Stimulated activated CD4-positive, alpha-beta T cell treated with anti-CD3 and anti-CD28 coated beads, Interleukin-4, amount 100 ng/mL, for 4 hours (primary cell): ENCODE measurements at regions not wholly inside any gene's neighbourhood (a gene's known extent, or its start where the extent isn't known, plus 50 kb on each side); places are given as distances from the start of the nearest gene placed in this dataset.
A peak's percentile ranks its signal among the peaks of the same experiment; 100 is the strongest.
"Not testable (repeated sequence)": the region's sequence is repeated elsewhere in the genome, so short reads cannot be mapped to it uniquely, and the experiment has no call there.

Experiments used
- DNase-seq, 2 experiments: peaks; one replicate each; pipeline ENCODE4 v3.0.0-alpha.2; 2020

DNA sequence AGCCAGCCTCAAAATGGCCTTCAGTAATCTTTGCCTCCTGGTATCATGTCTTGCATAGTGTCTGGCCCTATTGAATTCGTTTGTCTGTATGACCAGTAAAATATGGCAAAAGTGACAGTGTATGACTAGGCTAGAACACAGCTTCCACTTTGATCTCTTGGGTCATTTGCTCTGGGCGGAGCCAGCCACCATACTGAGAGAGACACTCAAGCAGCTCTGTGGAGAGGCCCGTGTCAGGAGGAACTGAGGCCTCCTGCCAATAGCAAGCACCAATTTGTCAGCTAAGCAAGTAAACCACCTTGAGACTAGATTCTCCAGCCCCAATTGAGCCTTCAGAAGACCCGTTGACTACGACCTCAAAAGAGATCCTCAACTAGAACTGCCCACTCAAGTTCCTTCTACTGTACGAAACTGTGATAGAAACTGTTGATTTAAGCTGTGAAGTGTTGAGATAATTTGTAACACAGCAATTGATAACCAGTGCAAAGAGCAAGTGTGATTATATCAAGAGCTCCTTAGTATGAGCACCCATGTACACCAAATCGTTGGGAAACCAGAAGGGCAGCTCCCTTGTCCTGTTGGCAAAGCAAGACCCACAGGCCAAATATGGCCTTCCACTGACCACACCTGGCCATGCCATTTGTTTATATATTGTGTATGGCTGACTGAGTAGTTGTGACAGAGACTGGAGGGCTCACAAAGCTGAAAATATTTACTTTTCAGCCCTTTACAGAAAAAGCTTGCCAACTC, 52.7 kb upstream of the SERBP1 start:
- DNase-seq: no peak

DNA sequence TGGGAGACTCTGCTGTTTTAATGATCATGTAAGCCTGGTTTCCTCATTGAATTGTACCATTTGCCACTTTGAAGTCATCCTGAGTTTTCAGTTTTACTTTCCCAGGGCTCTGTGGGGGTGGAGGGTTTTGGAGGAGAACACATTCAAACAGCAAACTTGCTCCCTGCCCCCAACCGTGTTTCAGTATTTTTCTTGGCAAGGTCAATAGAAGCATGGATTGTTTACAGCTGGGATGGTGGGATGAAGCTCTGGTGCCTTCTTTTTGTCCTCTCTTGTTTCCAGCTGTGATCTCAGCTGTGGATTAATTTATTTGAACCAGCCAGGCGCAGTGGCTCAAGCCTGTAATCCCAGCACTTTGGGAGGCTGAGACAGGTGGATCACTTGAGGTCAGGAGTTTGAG, 54.3 kb upstream of the SERBP1 start:
- DNase-seq: no peak

DNA sequence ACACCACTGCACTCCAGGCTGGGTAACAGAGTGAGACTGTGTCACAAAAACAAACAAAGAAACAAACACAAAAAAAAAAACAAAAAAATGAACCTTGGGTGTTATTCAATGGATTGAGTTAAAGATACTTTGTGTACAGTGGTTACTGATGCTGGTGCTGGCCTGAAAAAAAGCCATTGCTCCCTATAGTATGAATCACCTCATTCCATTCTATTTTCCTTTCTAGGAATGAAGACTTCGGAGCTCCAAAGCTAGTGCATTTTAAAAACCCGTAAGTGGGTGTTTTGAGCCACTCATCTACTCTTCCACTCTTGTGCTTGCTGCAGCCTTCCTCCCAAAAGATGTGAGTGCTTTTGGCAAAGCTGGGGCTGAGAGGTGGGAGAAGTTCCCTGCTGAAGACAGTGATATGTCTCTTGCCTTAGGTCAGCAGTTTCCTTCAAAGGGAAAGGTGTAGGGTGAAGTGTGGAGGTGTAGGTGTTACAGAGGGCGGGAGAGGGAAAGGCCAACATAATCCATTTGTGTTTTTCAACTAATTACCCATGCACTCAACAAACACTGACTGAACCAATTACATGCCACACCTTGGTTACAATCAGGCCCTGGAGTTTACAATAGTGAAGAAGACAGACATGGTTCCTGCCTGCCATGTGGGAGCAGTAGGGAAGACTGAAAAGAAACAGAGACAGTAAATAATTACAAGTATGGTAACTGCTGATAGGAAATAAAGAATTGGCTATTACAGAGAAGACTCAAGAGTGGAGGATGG, 55.0 kb upstream of the SERBP1 start:
- no peak for DNase-seq

DNA sequence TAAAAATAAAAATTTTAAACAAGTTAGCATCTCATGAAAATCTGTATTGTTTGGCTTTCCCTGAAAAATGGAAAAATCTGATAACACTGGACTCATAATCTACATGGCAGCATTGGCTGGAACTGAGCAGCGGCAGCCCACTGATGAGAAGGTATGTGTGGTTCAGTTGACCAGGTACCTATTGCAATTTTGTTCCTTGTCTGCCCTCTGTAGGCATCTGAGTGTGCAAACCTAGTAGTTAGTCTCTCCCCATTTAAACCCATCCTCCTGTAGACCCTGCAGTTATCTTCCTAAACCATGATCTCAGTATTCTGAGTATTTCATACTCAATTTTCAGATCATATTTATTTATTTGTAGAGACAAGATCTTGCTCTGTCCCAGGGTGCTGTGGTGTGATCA, 59.4 kb upstream of the SERBP1 start:
- no peak for DNase-seq

DNA sequence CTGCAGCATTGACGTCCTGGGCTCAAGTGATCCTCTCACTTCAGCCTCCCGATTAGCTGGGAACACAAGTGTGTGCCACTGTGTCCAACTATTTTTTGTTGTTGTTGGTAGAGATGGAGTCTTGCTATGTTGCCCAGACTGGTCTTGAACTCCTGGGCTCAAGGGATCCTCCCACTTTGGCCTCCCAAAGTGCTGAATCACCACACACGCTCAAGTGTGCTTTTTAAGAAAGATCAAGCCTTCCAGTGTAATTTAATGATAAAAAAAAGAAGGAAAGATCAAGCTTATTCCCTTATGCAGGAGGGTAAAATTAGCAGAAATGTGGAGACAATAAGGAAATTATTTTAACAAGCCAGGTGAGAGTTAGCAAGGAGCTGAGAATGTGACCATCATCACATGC, 61.1 kb upstream of the SERBP1 start:
- no peak for DNase-seq

GRCh38 chr1:67493148-67493547, 62.9 kb upstream of the SERBP1 start:
- no peak for DNase-seq

GRCh38 chr1:67495327-67495726, 65.1 kb upstream of the SERBP1 start:
- DNase-seq: no peak

DNA sequence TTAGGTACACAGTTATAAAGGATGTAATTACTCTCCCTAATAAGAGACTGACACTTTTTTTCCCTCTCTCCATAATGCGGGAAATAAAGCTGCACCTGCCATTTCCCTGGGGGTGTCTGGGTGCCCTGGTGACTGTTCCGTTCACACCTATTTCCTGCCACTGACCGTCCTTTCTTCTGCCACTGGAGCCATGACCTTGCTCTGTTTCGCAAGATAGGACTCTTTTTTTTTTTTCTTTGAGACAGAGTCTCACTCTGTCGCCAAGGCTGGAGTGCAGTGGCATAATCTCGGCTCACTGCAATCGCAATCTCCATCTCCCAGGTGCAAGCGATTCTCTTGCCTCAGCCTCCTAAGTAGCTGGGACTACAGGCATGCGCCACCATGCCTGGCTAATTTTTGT, 66.1 kb upstream of the SERBP1 start:
- DNase-seq: no peak

- DNase-seq: peak; percentile 77 to 83
These were observed 70.3 kb upstream of the SERBP1 start for GRCh38 chr1:67500413-67500959.

GRCh38 chr1:67503974-67504373, 73.8 kb upstream of the SERBP1 start:
- no peak for DNase-seq

DNA sequence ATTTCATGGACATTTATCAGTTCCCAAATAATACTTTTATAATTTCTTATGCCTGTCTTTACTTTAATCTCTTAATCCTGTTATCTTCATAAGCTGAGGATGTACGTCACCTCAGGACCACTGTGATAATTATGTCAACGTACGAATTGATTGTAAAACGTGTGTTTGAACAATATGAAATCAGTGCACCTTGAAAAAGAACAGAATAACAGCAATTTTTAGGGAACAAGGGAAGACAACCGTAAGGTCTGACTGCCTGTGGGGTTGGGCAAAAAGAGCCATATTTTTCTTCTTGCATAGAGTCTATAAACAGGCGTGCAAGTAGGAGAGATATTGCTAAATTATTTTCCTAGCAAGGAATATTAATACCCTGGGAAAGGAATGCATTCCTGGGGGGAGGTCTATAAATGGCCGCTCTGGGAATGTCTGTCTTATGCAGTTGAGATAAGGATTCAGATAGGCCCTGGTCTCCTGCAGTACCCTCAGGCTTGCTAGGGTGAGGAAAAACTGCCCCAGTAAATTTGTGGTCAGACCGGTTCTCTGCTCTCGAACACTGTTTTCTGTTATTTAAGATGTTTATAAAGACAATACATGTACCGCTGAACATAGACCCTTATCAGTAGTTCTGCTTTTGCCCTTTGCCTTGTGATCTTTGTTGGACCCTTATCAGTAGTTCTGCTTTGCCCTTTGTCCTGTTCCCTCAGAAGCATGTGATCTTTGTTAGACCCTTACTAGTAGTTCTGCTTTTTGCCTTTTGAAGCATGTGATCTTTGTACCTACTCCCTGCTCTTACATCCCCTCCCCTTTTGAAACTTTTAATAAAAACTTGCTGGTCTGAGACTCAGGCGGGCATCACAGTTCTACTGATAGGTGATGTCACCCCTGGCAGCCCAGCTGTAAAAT, 83.4 kb upstream of the SERBP1 start:
- not testable (repeated sequence) for DNase-seq

DNA sequence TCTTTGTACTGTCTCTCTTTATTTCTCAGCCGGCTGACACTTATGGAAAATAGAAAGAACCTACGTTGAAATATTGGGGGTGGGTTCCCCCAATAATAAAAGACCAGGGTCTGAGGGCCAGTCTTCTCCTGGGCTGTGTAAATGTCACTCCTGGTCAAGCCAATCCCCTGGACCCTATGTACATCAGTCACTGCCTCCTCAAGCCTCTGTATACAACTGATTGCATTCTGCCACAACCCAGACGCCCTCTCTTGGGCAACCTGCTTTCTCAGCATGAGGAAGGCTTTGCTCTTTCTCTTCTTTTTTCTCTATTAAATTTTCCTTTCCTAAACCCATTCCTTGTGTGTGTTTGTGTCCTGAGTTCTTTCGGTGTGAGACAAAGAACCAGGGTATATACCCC, 84.1 kb upstream of the SERBP1 start:
- no peak for DNase-seq

DNA sequence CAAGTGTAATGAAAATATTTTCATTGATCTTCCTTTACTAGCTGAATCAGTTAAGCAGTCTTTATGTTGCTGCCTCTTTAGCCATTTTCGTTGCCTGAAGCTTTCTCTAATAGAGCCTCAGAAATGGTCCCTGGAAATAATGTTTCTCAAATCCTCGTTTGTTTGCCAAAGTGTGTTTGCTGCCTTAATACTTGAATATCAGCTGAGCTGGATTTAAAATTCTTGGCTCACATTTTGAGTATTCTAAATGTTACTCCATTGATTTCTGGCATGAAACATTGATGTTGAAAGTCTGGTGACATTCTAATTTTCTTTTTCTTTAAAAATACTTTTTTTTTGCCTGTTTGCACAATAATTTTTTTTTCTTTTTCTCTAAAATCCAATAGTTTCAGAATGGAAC, 84.6 kb upstream of the SERBP1 start:
- no peak for DNase-seq

DNA sequence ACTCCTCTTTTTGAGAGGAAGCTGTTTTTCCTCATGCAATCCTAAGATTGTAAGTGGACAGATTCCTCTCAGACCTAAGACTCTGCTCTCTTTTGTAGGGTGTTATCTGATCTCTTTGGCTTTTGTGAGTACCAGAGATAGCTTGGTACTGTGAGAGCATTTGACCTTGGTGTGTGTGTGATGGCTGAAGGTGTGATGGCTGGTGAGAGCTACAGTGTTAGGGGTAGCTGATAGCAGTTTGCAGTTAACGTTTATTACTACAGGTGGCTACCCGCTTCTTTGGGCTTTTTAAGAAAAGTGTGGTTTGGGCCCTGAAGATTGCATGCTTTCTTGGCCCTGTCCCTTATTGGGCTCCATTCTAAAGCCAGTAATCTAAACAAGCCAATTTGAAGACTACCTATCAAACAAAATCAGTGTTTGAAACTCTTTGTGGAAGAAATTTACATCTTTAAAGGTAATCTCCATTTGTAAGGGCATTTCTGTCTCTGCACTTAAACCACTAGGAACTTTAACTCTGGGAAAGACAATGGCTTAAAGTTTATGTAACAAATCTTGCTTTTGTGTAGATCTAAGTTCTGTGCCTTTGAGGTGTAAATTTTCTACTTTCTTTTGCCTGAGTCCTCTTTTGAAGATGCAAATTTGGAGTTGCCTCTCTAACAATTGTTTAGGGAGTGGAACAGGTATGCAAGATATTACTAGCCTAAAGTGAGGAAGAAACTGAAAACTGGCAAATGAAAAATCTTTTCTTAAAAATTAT, 85.3 kb upstream of the SERBP1 start:
- DNase-seq: no peak

DNA sequence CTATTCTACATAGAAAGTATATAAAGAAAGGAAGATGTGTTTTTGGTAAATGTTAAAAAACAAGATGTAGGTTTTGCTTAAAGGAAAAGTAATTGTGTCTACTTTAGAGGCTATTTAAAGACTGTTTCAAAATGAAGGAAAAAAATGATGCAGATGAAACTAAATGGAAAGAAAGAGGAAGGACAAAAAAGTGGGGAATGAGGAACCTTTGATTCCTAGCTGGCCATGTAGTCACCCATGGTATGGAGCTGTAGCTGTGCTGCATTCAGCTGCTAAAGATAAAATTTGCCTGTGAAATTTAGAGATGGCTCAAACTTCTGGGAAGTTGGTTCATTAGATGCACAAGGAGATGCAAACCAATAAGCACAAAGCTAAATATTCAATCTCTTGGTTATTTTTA, 86.8 kb upstream of the SERBP1 start:
- no peak for DNase-seq

- no peak for DNase-seq
These were observed 91.8 kb upstream of the SERBP1 start for GRCh38 chr1:67522001-67522441.

DNA sequence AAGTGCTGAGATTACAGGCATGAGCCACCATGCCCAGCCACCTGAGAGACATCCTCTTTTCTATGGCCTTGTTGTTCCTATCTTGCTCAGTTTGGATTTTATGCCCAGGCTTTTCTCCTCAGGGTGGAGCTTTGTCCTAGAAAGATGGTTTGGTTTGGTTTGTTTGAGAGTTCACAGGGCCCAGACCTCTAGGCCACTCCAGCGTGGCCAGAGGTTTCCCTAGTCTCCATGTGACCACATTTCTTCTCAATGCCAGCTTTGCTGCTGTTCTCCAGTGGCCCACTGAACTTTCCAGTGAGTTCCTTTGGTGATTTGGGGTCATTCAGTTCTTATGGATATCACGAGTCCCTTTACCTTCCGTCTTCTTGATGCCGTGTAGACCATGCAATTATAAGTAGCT, 92.6 kb upstream of the SERBP1 start:
- DNase-seq: no peak

DNA sequence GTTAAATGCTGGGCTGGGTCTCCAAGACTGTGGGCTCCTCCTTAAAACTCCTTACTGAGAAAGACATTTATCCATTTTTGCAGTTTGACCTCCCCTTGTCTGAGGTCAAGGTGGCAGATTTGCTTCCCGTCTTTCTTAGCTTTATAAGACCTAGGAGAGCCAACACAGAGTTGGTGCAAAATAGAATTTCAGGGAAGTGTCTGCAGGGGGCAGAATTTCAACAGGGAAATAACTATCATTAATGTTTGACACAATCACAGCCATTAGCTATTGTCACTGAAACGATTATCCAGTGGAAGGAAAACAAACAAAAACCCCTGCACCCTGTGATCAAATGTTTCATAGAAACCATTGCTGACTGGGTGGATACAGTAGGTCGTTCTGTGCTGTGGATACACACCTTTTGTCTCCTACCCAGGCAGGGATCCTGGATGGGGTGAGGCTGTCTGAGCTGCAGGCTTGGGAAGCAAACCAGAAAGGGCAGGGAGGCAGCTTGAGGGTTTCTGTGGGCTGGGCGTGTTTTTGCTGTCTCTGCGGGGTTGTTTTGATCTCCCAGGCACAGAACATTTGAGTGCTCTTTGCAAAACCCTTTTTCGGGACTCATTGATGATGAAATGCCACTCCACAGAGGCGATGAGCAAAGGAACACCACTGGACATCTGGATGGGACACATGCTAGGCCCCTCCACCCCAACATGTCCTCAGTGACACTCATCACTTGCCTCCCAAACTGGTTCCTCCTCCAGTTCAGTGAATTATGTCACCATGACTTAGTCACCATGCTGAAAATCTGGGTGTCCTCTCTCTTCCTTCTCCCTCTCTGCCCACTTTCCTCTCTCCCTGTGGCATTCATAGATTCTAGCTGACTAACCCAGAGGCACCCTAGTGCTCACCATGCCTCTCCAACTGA, 94.2 kb upstream of the SERBP1 start:
- DNase-seq: no peak

- DNase-seq: no peak
These were observed 95.0 kb upstream of the SERBP1 start for GRCh38 chr1:67525053-67525760.

DNA sequence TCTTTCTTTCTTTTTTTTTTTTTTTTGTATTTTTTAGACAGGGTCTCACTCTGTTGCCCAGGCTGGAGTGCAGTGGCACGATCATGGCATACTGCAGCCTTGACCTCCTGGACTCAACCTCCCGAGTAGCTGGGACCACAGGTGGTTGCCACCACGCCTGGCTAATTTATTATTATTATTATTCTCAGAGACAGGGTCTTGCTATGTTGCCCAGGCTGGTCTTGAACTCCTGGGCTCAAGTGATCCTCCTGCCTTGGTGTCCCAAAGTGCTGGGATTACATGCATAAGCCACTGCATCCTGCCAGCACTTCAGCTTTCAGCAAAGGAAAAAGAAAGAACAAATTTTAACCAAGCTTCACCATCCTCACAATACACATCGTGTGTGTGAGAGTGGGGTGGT, 97.9 kb upstream of the SERBP1 start:
- no peak for DNase-seq

DNA sequence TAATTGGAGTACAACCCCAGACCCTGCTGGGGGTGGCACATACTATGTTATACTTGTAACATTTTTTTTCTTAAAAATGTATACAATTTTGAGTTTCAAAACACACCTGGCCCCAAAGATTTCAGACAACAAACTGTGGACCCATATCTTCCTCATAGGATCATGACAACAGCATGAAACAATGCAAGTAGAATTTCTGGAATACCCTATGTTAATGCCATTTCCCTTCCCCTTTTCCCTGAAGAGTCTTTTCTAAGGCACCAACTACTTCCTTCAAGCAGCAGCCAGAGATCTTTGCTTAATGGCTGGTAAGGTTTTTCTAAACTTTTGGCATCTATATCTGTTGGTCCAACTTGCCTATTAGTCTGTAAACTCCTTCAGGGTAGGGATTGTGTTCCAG, 99.9 kb upstream of the SERBP1 start:
- DNase-seq: no peak
